HG03558 (cell line): ENCODE measurements at regions not wholly inside any gene's neighbourhood (a gene's known extent, or its start where the extent isn't known, plus 50 kb on each side); places are given as distances from the start of the nearest gene placed in this dataset.
A peak's percentile ranks its signal among the peaks of the same experiment; 100 is the strongest.
"Not testable (repeated sequence)": the region's sequence is repeated elsewhere in the genome, so short reads cannot be mapped to it uniquely, and the experiment has no call there.

Experiments used
- ATAC-seq: cut with Tn5 transposase; IDR thresholded peaks from one replicate; pipeline ENCODE4 v1.9.1; 2021; ENCODE audit warnings: moderate number of reproducible peaks; ENCODE audit not compliant: unreplicated experiment; ENCODE audit errors: extremely low read depth

- not testable (repeated sequence) for ATAC-seq
These were observed 309.9 kb downstream of the KIF20B start for GRCh38 chr10:90011281-90011680.

- no peak for ATAC-seq
These were observed 317.4 kb downstream of the KIF20B start for GRCh38 chr10:90018819-90019218.

GRCh38 chr10:90020506-90020905 is 319.1 kb downstream of the KIF20B start:
- ATAC-seq = no peak

GRCh38 chr10:90023950-90024349 is 322.6 kb downstream of the KIF20B start:
- no peak for ATAC-seq

- no peak for ATAC-seq
These were observed 326.9 kb downstream of the KIF20B start for GRCh38 chr10:90028312-90028711.

GRCh38 chr10:90031776-90032175 is 330.4 kb downstream of the KIF20B start:
- no peak for ATAC-seq

GRCh38 chr10:90032519-90032918 is 331.1 kb downstream of the KIF20B start:
- ATAC-seq = no peak

GRCh38 chr10:90034862-90035261 is 333.5 kb downstream of the KIF20B start:
- ATAC-seq = not testable (repeated sequence)

- ATAC-seq = no peak
These were observed 340.2 kb downstream of the KIF20B start for GRCh38 chr10:90041585-90041984.

- no peak for ATAC-seq
These were observed 340.7 kb downstream of the KIF20B start for GRCh38 chr10:90042075-90042474.

GRCh38 chr10:90047243-90047729 is 345.9 kb downstream of the KIF20B start:
- ATAC-seq = peak; percentile 86

- no peak for ATAC-seq
These were observed 349.7 kb downstream of the KIF20B start for GRCh38 chr10:90051053-90051452.

- ATAC-seq = no peak
These were observed 350.1 kb downstream of the KIF20B start for GRCh38 chr10:90051474-90051873.

GRCh38 chr10:90062786-90063185 is 361.4 kb downstream of the KIF20B start:
- ATAC-seq = no peak

GRCh38 chr10:90064295-90064694 is 362.9 kb downstream of the KIF20B start:
- no peak for ATAC-seq

GRCh38 chr10:90066435-90066834 is 365.0 kb downstream of the KIF20B start:
- no peak for ATAC-seq

GRCh38 chr10:90075995-90076394 is 374.6 kb downstream of the KIF20B start:
- no peak for ATAC-seq

- ATAC-seq = no peak
These were observed 378.4 kb downstream of the KIF20B start for GRCh38 chr10:90079819-90080218.

- not testable (repeated sequence) for ATAC-seq
These were observed 385.3 kb downstream of the KIF20B start for GRCh38 chr10:90086606-90087190.

- peak; percentile 93 for ATAC-seq
These were observed 386.0 kb downstream of the KIF20B start for GRCh38 chr10:90087197-90088023.

GRCh38 chr10:90088024-90088317 is 386.6 kb downstream of the KIF20B start:
- no peak for ATAC-seq

- no peak for ATAC-seq
These were observed 388.3 kb downstream of the KIF20B start for GRCh38 chr10:90089719-90090118.
